HG02970 (cell line): ENCODE measurements at regions not wholly inside any gene's neighbourhood (a gene's known extent, or its start where the extent isn't known, plus 50 kb on each side); places are given as distances from the start of the nearest gene placed in this dataset.
"Not testable (repeated sequence)": the region's sequence is repeated elsewhere in the genome, so short reads cannot be mapped to it uniquely, and the experiment has no call there.

Source experiments
- ATAC-seq: cut with Tn5 transposase; IDR thresholded peaks from one replicate; pipeline ENCODE4 v1.9.1; 2021; ENCODE audit warnings: mild to moderate bottlenecking, moderate library complexity, moderate number of reproducible peaks; ENCODE audit not compliant: unreplicated experiment, low FRiP score

GRCh38 chr10:34016576-34016975, 682.1 kb upstream of the NRP1 start:
- no peak for ATAC-seq

GRCh38 chr10:34015700-34016099, 681.2 kb upstream of the NRP1 start:
- ATAC-seq = no peak

- no peak for ATAC-seq
Measured at GRCh38 chr10:34013235-34013634, 678.8 kb upstream of the NRP1 start.

- ATAC-seq = no peak
Measured at GRCh38 chr10:34010891-34011290, 676.4 kb upstream of the NRP1 start.

- ATAC-seq = not testable (repeated sequence)
Measured at GRCh38 chr10:34010228-34010627, 675.8 kb upstream of the NRP1 start.

- ATAC-seq = no peak
Measured at GRCh38 chr10:34008656-34009055, 674.2 kb upstream of the NRP1 start.

GRCh38 chr10:34006471-34006870, 672.0 kb upstream of the NRP1 start:
- no peak for ATAC-seq

- no peak for ATAC-seq
Measured at GRCh38 chr10:34003561-34003960, 669.1 kb upstream of the NRP1 start.

- ATAC-seq = no peak
Measured at GRCh38 chr10:34002896-34003295, 668.4 kb upstream of the NRP1 start.

- ATAC-seq = no peak
Measured at GRCh38 chr10:34001831-34002230, 667.4 kb upstream of the NRP1 start.

- ATAC-seq = no peak
Measured at GRCh38 chr10:34001087-34001580, 666.7 kb upstream of the NRP1 start.

- ATAC-seq = no peak
Measured at GRCh38 chr10:33993917-33994316, 659.5 kb upstream of the NRP1 start.

- ATAC-seq = no peak
Measured at GRCh38 chr10:33991924-33992323, 657.5 kb upstream of the NRP1 start.

GRCh38 chr10:33986515-33986914, 652.0 kb upstream of the NRP1 start:
- ATAC-seq = no peak

GRCh38 chr10:33986016-33986415, 651.5 kb upstream of the NRP1 start:
- ATAC-seq = no peak

GRCh38 chr10:33982995-33983394, 648.5 kb upstream of the NRP1 start:
- ATAC-seq = no peak

GRCh38 chr10:33981301-33981700, 646.8 kb upstream of the NRP1 start:
- ATAC-seq = no peak

- no peak for ATAC-seq
Measured at GRCh38 chr10:33979195-33979594, 644.7 kb upstream of the NRP1 start.

GRCh38 chr10:33975481-33975880, 641.0 kb upstream of the NRP1 start:
- ATAC-seq = no peak

GRCh38 chr10:33974976-33975478, 640.6 kb upstream of the NRP1 start:
- ATAC-seq = no peak

GRCh38 chr10:33968983-33969382, 634.5 kb upstream of the NRP1 start:
- ATAC-seq = no peak

GRCh38 chr10:33967606-33968120, 633.2 kb upstream of the NRP1 start:
- ATAC-seq = no peak

- ATAC-seq = no peak
Measured at GRCh38 chr10:33966946-33967345, 632.5 kb upstream of the NRP1 start.
